Fibroblast of peridontal ligament (primary cell): ENCODE measurements at regions not wholly inside any gene's neighbourhood (a gene's known extent, or its start where the extent isn't known, plus 50 kb on each side); places are given as distances from the start of the nearest gene placed in this dataset.
"Not testable (repeated sequence)": the region's sequence is repeated elsewhere in the genome, so short reads cannot be mapped to it uniquely, and the experiment has no call there.

ENCODE experiments used
- DNase-seq: peaks from one replicate; pipeline ENCODE4 v3.0.0-alpha.2; 2010; ENCODE audit errors: extremely low read depth

DNA sequence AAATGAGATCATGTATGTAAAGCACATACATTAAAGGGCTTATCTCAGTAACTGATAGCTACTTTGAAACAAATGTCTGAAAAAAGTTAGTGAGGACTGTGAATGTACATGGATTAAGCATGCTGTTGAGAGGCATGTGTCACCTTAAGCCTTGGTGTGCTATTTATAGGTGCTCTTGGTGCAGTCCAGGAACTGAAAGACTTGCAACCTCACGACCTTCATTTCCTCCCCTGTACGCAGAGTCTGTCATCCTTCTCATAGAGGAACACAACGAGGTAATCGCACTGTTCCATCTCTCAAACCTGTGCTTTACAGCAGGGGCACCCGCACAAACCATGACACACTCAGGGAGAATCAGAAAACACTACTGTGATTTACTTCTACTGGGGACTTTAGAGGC lies 65.6 kb downstream of the UFM1 start:
- no peak for DNase-seq

DNA sequence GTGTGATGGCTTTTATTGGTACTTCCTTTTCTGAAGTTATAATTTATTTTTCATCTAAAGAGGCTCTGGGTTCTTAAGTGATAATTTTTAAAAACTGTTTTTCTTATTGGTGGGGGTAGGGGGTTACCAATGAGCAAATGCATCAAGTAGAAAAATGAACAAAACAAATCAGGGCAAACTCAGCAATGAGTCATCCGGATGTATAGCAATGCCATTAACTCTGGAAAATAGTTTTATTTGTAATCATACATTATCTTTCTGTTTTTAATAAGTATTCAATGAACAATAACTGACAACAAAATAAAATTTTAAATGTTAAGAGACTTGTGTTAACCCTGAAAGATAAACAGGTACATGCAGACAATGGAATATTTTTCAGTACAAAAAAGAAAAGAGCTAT lies 67.6 kb downstream of the UFM1 start:
- DNase-seq, result no peak

DNA sequence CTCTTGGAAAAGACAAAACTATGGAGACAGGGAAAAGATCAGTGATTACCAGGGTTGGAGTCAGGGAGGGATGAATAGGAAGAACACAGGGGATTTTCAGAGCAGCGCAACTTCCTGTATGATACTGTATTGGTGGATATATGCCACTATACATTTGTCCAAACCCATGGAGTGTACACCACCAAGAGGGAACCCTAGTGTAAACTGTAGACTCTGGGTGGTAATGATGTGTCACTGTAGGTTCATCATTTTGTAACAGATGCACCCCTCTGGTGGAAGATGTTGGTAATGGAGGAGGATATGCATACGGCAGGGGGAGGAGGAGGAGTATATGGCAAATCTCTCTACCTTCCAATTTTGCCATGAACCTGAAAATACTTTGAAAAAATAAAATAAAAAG lies 68.1 kb downstream of the UFM1 start:
- DNase-seq, result peak; percentile 31

DNA sequence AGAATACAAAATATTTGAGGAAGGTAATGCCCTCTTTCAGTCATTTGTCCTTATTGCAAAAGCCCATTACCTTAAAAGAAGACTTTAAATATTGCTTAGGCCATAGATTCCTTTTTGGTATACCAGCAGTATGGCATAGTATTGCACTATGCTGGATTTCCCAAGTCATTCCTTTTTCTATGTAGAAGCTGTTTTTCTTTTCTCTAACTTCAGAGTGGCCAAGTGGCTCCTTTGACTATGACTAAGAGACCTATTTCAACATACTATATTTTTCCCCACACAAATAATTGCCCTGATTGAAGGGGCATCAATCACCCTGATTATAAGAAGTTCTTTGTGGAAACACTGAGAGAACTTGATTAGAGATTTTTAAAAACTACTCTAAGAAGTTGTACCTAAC lies 68.6 kb downstream of the UFM1 start:
- DNase-seq, result peak; percentile 16

DNA sequence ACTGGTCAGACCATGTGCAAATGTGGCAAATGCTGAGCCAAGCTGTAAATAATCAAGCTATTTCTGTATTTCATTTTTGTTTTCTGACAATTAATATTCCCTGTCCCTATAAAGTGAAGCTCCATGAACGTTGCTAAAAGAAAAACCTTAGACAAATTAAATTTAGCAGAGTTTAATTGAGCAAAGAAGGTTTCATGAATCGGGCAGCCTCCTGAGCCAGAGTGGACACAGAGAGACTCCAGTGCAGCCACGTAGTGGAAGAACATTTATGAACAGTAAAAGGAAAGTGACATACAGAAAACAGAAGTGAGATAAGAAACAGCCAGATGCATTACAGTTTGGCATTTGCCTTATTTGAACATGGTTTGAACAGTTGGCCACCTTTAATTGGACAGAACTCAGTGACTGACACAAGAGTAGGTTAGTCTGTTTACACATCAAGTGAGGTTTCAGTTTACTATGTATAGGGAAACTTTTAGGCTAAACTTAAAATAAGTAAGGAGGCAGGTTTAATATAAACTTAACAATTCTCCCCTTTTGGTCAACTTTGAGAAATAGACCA lies 69.7 kb downstream of the UFM1 start:
- no peak for DNase-seq

DNA sequence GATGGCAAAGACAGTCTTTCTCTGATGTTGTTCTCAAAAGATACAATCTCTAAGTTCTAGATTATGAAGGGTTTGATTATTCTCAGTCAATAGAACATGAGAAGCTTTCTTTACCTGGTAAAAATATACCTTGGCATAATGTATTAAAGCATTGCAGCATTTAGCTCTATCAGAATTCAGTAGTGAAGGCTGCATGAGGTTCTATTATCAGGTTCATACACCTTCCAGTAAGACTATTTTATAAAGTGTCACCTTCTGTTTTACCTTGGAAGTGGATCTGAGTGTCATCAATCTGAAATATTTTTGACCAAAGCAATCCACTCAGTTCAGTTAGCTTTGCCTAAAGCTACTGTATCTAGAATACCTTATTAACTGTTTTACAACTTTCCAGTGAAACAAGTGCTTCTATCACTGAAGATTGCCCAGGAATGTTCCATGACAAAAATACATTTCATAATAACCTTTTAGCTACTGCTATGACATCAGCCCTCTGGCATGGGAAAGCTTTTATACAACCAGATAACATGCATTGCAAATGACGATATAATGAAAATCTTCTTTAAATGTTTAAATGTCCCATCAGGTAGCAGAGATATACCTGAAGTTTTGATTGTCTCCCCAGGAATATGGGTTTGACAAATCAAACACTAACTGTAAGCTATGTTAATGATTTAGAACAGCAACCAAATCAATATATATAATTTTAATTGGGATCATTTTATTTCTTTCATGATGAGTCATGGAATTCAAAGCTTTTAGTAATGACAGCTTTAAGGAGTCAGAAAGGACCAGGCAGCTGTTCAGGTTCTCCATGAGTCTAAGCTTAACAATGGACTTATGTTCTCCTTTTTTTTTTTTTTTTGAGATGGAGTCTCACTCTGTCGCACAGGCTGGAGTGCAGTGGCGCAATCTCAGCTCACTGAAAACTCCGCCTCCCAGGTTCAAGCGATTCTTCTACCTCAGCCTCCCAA lies 72.2 kb downstream of the UFM1 start:
- no peak for DNase-seq

DNA sequence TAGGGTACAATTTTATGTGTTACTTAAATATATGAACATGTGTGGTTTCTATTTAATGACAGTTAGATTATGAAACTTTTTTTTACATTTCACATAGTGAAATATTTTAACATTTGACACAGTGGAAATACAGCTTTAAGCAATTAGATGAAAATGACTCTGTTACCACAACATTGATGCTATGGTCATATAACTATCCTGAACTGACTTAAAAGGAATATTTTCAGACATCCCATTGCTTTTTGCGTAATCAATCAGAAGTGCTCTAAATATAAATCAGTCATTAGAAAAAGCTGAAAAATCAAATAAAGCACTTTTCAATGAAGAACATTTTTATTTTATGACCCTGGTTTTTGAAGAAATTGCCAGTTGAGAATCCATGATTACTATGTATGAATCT lies 80.3 kb downstream of the UFM1 start:
- peak; percentile 14 for DNase-seq

DNA sequence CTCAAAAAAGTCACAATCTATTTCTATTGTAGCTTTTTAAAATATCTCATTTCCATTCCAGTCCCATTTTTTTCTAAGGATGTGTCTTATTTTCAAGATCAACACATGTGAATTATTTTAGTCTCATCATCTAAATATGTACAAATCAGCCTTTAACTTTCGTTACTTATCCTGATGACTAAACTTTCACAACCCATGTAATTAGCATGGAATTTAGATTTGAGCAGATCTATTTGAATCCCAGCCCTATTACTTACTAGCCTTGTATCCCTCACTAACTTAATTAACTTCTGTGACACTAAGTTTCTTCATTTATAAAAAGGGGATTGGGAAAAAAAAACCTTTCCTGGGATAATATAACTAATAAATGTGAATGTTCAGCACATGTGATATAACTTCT lies 81.1 kb downstream of the UFM1 start:
- DNase-seq, result no peak

DNA sequence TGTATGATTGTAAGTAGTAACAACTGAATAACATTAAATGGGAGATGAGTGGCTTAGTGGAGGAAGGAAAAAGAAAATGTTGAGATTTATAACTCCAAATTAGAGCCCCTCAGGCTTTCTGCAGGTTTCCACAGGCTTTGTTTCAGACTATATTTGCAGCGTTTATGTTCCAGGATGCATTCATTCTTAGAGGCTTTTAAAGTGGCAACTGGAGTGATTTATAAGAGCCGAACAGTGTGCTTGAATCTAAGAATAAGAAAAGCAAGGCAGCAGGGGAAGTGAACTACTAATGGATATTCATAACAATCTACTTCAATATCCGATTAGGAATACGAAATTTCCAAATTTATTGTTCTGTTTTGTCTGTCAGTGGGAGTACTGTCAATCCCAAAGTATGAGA lies 91.0 kb downstream of the UFM1 start:
- DNase-seq, result no peak

DNA sequence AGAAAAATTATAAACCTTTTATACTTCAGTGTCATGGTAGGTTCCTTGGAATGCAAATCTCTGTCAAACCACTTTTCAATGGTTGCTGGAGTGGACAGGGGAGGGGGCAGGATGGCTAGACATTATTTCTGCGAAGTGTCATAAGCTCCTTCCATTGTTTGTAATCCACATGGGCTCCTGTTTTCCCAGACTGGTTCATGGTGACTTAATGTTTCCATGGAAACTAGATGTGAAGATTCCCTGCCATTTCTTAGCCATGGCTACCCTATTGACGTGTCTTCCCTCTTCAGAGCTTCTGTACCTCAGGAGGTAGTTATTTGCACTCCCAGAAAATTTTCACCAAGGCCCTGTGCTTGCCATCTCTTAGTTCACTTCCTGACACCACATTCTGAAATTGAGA lies 95.3 kb downstream of the UFM1 start:
- no peak for DNase-seq

GRCh38 chr13:38452656-38453055 lies 103.0 kb downstream of the UFM1 start:
- DNase-seq, result no peak

DNA sequence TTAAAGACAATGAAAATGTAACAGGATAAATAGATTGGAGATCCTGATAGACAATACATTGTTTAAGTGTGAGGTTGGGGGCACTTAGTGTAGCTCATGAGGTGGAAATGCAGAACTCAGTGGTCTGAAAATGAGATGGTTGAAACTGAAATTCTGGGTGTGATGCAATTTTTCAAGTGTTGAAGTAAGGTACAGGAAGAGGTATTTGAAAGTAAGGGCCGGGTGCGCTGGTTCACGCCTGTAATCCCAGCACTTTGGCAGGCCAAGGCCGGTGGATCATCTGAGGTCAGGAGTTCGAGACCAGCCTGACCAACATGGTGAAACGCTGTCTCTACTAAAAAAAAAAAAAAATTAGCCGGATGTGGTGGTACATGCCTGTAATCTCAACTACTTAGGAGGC lies 113.0 kb downstream of the UFM1 start:
- DNase-seq, result no peak

DNA sequence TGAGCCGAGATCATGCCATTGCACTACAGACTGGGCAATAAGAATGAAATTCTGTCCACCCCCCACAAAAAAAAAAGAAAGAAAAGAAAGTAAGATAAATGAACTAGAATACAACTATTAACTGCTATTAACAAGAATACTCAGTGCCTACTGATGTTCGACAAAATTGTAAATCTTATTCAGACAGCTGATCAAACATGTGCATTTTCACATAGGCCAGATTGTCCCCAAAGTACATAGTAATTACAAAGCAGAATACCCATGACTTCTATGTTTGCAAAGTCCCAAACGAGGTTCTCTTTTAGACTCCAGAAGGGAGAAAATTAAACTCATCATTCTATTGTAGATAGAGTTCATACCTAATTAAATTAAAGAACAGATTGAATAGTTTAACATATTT lies 113.4 kb downstream of the UFM1 start:
- no peak for DNase-seq

DNA sequence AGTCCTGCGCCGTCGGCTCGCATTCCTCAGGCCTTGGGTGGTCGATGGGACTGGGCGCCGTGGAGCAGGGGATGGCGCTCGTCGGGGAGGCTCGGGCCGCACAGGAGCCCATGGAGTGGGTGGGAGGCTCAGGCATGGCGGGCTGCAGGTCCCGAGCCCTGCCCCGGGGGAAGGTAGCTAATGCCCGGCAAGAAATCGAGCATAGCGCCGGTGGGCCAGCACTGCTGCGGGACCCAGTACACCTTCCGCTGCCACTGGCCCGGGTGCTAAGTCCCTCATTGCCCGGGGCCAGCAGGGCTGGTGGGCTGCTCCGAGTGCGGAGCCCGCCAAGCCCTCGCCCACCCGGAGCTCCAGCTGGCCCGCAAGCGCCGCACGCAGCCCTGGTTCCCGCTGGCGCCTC lies 122.8 kb downstream of the UFM1 start:
- not testable (repeated sequence) for DNase-seq

DNA sequence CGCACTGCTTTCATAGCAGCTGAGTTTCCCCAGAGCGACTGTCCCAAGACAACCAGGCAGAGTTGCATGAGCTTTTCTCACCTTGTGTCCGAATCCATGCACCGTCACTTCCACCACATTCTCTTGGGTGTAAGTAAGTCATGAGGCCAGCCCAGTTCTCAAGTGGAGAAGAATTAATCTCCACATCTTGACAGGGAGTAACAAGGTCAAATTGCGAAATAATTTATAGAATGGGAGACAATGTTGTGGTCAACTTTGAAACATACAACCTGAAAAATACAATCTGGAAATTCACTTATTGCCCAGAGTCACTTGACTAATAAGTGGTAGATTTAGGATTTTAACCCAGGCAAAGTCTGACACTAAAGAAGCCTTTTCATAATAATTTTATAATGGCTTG lies 123.7 kb downstream of the UFM1 start:
- no peak for DNase-seq

GRCh38 chr13:38477676-38478075 lies 128.0 kb downstream of the UFM1 start:
- DNase-seq, result no peak

- no peak for DNase-seq
Measured at GRCh38 chr13:38483623-38484022, 134.0 kb downstream of the UFM1 start.

- no peak for DNase-seq
Measured at GRCh38 chr13:38490657-38491056, 141.0 kb downstream of the UFM1 start.

GRCh38 chr13:38494445-38494844 lies 144.8 kb downstream of the UFM1 start:
- DNase-seq, result no peak

DNA sequence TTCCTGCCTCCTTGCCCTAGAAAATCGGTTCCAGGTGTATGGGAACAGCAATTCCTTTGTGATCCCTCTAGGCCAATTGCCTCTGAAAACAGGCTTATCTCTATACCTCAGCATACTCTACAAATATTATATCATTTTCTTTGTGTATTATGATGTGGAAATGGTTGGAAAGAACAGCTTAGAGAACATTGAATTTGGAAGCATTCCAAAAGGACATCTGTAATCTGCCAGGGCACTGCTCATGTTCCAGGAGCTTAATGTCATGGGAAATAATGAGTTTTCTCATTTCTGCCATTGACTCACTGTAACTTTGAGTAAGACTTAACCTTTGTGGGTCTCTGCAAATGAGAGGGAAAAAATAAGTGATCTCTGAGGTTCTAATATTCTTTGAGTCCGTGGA lies 147.3 kb downstream of the UFM1 start:
- DNase-seq, result peak; percentile 2

GRCh38 chr13:38498271-38498670 lies 148.6 kb downstream of the UFM1 start:
- DNase-seq, result no peak

- DNase-seq, result no peak
Measured at GRCh38 chr13:38514575-38514974, 164.9 kb downstream of the UFM1 start.

DNA sequence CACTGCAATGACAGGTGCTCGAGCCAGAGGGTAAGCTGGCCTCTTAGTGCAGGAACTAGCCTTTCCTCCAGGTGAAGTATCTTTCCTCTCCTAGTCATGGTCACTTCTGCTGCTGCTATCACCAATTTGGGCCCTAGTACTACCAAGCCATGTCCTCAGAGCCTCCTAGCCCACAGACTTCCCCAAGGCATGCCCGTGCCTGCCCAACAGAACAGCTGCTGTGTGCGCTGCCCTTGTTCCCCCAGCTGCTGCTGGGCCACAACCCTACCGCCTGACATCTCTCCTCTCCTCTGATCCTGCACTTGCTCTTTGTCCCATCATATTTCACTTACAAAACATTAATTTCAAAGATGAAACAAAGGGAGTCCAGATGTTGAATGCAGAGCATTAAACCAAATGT lies 168.5 kb upstream of the FREM2 start:
- no peak for DNase-seq
